HFF-Myc (cell line): ENCODE measurements at regions not wholly inside any gene's neighbourhood (a gene's known extent, or its start where the extent isn't known, plus 50 kb on each side); places are given as distances from the start of the nearest gene placed in this dataset.
"Not testable (repeated sequence)": the region's sequence is repeated elsewhere in the genome, so short reads cannot be mapped to it uniquely, and the experiment has no call there.

Source experiments
- DNase-seq: peaks from one replicate; pipeline ENCODE4 v3.0.0-alpha.2; 2011; ENCODE audit warnings: low read depth; ENCODE audit errors: extremely low read depth
- H3K4me3 ChIP-seq: replicated peaks from 2 replicates; pipeline ENCODE4 v1.5.1; 2011; ENCODE audit warnings: low read depth, mild to moderate bottlenecking, control low read depth, low read length
- TF ChIP-seq, protein P1 (sequence below): IDR thresholded peaks from 2 replicates; pipeline ENCODE4 v1.5.1; 2012; ENCODE audit warnings: mild to moderate bottlenecking, low read depth, low read length, control low read depth; ENCODE audit errors: missing control alignments

- no peak overlapping the region for H3K4me3 ChIP-seq
- TF ChIP-seq, protein P1, sequence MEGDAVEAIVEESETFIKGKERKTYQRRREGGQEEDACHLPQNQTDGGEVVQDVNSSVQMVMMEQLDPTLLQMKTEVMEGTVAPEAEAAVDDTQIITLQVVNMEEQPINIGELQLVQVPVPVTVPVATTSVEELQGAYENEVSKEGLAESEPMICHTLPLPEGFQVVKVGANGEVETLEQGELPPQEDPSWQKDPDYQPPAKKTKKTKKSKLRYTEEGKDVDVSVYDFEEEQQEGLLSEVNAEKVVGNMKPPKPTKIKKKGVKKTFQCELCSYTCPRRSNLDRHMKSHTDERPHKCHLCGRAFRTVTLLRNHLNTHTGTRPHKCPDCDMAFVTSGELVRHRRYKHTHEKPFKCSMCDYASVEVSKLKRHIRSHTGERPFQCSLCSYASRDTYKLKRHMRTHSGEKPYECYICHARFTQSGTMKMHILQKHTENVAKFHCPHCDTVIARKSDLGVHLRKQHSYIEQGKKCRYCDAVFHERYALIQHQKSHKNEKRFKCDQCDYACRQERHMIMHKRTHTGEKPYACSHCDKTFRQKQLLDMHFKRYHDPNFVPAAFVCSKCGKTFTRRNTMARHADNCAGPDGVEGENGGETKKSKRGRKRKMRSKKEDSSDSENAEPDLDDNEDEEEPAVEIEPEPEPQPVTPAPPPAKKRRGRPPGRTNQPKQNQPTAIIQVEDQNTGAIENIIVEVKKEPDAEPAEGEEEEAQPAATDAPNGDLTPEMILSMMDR, result no peak
- no peak for DNase-seq
Observed at GRCh38 chrX:108875548-108875947, 139.2 kb upstream of the IRS4 start.

- not testable (repeated sequence) for DNase-seq, H3K4me3 ChIP-seq
Observed at GRCh38 chrX:108843039-108843438, 106.7 kb upstream of the IRS4 start.

GRCh38 chrX:108833993-108834392, 97.6 kb upstream of the IRS4 start:
- no peak for DNase-seq
- TF ChIP-seq, protein P1, result no peak
- no peak overlapping the region for H3K4me3 ChIP-seq

GRCh38 chrX:108811891-108812290, 75.5 kb upstream of the IRS4 start:
- DNase-seq, result no peak
- H3K4me3 ChIP-seq, result no peak overlapping the region
- TF ChIP-seq, protein P1, result no peak

GRCh38 chrX:108795240-108795639, 58.9 kb upstream of the IRS4 start:
- TF ChIP-seq, protein P1, result no peak
- no peak overlapping the region for H3K4me3 ChIP-seq
- no peak for DNase-seq
